ENCODE measurements at regions not wholly inside any gene's neighbourhood (a gene's known extent, or its start where the extent isn't known, plus 50 kb on each side); places are given as distances from the start of the nearest gene placed in this dataset.

DNA sequence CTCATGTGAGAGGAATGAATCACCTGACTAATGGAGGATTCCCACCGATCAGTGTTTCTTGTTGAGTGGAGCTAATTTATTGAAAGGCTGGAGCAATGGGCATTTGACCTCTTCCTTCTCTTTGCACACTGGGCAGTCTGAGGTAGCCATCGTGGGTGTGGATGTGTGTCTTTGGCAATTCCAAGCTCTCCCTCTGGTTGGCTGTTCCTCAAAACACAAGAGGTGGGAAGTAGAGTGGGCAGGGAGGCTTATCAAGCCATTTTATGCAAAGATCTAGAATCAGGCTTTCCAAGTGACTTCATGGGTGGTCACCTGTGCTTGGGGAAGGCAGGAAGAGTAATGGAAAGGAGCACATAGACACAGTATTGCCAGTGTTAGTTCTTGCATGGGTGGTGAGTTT is 154.8 kb downstream of the INSIG2 start:
- no peak for TF ChIP-seq SMC3 (IDR thresholded peaks at IDR 0.05)
- no peak for TF ChIP-seq CBX8 (IDR thresholded peaks at IDR 0.05)
- TF ChIP-seq POLR2A (IDR thresholded peaks at IDR 0.05; ENCODE audit: low read length) = no peak
- TF ChIP-seq, protein P1, sequence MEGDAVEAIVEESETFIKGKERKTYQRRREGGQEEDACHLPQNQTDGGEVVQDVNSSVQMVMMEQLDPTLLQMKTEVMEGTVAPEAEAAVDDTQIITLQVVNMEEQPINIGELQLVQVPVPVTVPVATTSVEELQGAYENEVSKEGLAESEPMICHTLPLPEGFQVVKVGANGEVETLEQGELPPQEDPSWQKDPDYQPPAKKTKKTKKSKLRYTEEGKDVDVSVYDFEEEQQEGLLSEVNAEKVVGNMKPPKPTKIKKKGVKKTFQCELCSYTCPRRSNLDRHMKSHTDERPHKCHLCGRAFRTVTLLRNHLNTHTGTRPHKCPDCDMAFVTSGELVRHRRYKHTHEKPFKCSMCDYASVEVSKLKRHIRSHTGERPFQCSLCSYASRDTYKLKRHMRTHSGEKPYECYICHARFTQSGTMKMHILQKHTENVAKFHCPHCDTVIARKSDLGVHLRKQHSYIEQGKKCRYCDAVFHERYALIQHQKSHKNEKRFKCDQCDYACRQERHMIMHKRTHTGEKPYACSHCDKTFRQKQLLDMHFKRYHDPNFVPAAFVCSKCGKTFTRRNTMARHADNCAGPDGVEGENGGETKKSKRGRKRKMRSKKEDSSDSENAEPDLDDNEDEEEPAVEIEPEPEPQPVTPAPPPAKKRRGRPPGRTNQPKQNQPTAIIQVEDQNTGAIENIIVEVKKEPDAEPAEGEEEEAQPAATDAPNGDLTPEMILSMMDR (IDR thresholded peaks at IDR 0.05) = no peak
- no peak for TF ChIP-seq TP53 (CRISPR knock-in tag; IDR thresholded peaks at IDR 0.05)
- no peak for TF ChIP-seq CHD4 (IDR thresholded peaks at IDR 0.05; ENCODE audit: borderline replicate concordance)
- TF ChIP-seq CEBPB (IDR thresholded peaks at IDR 0.05) = no peak
- no peak for TF ChIP-seq CHD2 (IDR thresholded peaks at IDR 0.05; ENCODE audit: low read length, partially characterized antibody)
- no peak for TF ChIP-seq HOXA7 (CRISPR knock-in tag; IDR thresholded peaks at IDR 0.05)
- TF ChIP-seq, protein P2, sequence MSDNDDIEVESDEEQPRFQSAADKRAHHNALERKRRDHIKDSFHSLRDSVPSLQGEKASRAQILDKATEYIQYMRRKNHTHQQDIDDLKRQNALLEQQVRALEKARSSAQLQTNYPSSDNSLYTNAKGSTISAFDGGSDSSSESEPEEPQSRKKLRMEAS (IDR thresholded peaks at IDR 0.05) = no peak
- TF ChIP-seq, protein P3, sequence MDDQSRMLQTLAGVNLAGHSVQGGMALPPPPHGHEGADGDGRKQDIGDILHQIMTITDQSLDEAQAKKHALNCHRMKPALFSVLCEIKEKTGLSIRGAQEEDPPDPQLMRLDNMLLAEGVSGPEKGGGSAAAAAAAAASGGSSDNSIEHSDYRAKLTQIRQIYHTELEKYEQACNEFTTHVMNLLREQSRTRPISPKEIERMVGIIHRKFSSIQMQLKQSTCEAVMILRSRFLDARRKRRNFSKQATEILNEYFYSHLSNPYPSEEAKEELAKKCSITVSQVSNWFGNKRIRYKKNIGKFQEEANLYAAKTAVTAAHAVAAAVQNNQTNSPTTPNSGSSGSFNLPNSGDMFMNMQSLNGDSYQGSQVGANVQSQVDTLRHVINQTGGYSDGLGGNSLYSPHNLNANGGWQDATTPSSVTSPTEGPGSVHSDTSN (IDR thresholded peaks at IDR 0.05) = no peak
- no peak for TF ChIP-seq SREBF2 (IDR thresholded peaks at IDR 0.05)
- TF ChIP-seq MAZ (IDR thresholded peaks at IDR 0.05; ENCODE audit: borderline replicate concordance, low read depth, low read length) = no peak
